Gastrocnemius medialis (tissue), 4 donors: ENCODE measurements at regions not wholly inside any gene's neighbourhood (a gene's known extent, or its start where the extent isn't known, plus 50 kb on each side); places are given as distances from the start of the nearest gene placed in this dataset.

Source experiments
- POLR2A ChIP-seq, 2 donors: fragments of 450-650 bp; IDR thresholded peaks; one replicate each; pipeline ENCODE4 v1.6.1; 2017; ENCODE audit warnings: antibody characterized with exemption in 2 of 2, mild to moderate bottlenecking in 2 of 2, moderate library complexity in 2 of 2
- TF ChIP-seq, protein P1 (sequence below), 5 experiments: fragments of 450-650 bp in 3 of 5; fragments of 200-600 bp in 2 of 5; sonication (generic) in 2 of 5; IDR thresholded peaks in 4 of 5; conservative IDR thresholded peaks in 1 of 5; 1 replicate in 4 of 5; 2 replicates in 1 of 5; pipeline ENCODE4 v1.5.1; 2016 to 2019; ENCODE audit warnings: antibody characterized with exemption in 5 of 5, mild to moderate bottlenecking in 3 of 5, moderate library complexity in 3 of 5

- TF ChIP-seq, protein P1, sequence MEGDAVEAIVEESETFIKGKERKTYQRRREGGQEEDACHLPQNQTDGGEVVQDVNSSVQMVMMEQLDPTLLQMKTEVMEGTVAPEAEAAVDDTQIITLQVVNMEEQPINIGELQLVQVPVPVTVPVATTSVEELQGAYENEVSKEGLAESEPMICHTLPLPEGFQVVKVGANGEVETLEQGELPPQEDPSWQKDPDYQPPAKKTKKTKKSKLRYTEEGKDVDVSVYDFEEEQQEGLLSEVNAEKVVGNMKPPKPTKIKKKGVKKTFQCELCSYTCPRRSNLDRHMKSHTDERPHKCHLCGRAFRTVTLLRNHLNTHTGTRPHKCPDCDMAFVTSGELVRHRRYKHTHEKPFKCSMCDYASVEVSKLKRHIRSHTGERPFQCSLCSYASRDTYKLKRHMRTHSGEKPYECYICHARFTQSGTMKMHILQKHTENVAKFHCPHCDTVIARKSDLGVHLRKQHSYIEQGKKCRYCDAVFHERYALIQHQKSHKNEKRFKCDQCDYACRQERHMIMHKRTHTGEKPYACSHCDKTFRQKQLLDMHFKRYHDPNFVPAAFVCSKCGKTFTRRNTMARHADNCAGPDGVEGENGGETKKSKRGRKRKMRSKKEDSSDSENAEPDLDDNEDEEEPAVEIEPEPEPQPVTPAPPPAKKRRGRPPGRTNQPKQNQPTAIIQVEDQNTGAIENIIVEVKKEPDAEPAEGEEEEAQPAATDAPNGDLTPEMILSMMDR (IDR thresholded peaks at IDR 0.05 in 4 of 5, conservative IDR thresholded peaks at IDR 0.05 in 1 of 5), result no peak
- TF ChIP-seq POLR2A (IDR thresholded peaks at IDR 0.05), result no peak
Measured at GRCh38 chr13:80585531-80585930, 244.6 kb upstream of the SPRY2 start.
